ENCODE measurements at regions not wholly inside any gene's neighbourhood (a gene's known extent, or its start where the extent isn't known, plus 50 kb on each side); places are given as distances from the start of the nearest gene placed in this dataset.

DNA sequence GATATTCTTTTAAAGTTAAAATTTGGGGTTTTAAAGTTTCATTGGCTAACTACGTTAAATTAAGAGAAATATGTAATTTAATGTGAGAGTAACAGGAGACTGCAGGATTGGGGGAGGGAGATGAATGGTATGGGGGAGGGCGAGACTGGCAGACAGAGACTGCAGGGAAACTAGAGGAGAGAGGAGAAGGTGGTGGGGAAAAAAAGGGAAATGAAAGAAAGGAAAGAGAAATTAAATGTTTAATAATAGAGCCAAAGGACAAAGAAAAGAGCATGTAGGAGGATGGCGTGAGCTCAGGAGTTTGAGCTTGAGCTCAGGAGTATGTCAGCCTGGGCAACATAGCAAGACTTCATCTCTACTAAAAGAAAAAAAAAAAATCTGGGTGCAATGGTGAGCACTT lies 115.9 kb downstream of the RFC3 start:
- Histone ChIP-seq H3K27me3 (ENCODE audit: control insufficient read depth in 2 of 2, insufficient read depth in 2 of 2, low read length in 2 of 2) (no peaks in the 10 kb centered on the region), H3K27ac (ENCODE audit: low read depth in 1 of 2, low read length in 2 of 2) (no peak overlapping the region), H3K9ac (ENCODE audit: insufficient read depth, low read length, poor library complexity, severe bottlenecking) (no peak overlapping the region), H3K9me3 (replicated peaks in 1 of 2; ENCODE audit: control insufficient read depth in 1 of 2, insufficient read depth in 1 of 2, low read length in 2 of 2) (no peaks in the 10 kb centered on the region), H3K4me2 (replicated peaks; ENCODE audit: extremely low read depth, low read length, poor library complexity, severe bottlenecking) (no peak overlapping the region), H3K4me1 (ENCODE audit: control insufficient read depth in 1 of 2, insufficient read depth in 2 of 2, low read length in 2 of 2) (no peaks in the 10 kb centered on the region), H3K4me3 (replicated peaks in 1 of 3; ENCODE audit: low read depth in 2 of 3, low read length in 3 of 3) (no peak overlapping the region), H2AFZ (ENCODE audit: insufficient read depth, low read depth, low read length, poor library complexity, severe bottlenecking) (no peak overlapping the region), H4K20me1 (ENCODE audit: insufficient read depth, low read length) (no peaks in the 10 kb centered on the region), H3K36me3 (replicated peaks in 1 of 2; ENCODE audit: control insufficient read depth in 1 of 2, insufficient read depth in 2 of 2, low read length in 2 of 2) (no peaks in the 10 kb centered on the region), H3K79me2 (ENCODE audit: insufficient read depth, low read length) (no peaks in the 10 kb centered on the region)
- Mint-ChIP-seq H3K27me3 (ENCODE audit: low read depth in 3 of 3) (peaks cover 1 to 2% (median 1%) of the 10 kb centered on the region in 3 donors), H3K9me3 (peaks cover 0 to 2% (median 0%) of the 10 kb centered on the region in 7 donors), H3K4me3 (no peak overlapping the region), H3K36me3 (no peaks in the 10 kb centered on the region), H3K4me1 (peaks cover 5% of the 10 kb centered on the region), H3K27ac (peak overlapping the region in 1 of 7 donors; percentile 48)
- intact Hi-C loops (cut with micrococcal nuclease), result no loop called here
- TF ChIP-seq, protein P1, sequence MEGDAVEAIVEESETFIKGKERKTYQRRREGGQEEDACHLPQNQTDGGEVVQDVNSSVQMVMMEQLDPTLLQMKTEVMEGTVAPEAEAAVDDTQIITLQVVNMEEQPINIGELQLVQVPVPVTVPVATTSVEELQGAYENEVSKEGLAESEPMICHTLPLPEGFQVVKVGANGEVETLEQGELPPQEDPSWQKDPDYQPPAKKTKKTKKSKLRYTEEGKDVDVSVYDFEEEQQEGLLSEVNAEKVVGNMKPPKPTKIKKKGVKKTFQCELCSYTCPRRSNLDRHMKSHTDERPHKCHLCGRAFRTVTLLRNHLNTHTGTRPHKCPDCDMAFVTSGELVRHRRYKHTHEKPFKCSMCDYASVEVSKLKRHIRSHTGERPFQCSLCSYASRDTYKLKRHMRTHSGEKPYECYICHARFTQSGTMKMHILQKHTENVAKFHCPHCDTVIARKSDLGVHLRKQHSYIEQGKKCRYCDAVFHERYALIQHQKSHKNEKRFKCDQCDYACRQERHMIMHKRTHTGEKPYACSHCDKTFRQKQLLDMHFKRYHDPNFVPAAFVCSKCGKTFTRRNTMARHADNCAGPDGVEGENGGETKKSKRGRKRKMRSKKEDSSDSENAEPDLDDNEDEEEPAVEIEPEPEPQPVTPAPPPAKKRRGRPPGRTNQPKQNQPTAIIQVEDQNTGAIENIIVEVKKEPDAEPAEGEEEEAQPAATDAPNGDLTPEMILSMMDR (IDR thresholded peaks at IDR 0.05), result no peak
- no peak for DNase-seq
- 83% methylated on average over 1 of the region's 3 CpGs for WGBS (ENCODE audit: insufficient coverage)

DNA sequence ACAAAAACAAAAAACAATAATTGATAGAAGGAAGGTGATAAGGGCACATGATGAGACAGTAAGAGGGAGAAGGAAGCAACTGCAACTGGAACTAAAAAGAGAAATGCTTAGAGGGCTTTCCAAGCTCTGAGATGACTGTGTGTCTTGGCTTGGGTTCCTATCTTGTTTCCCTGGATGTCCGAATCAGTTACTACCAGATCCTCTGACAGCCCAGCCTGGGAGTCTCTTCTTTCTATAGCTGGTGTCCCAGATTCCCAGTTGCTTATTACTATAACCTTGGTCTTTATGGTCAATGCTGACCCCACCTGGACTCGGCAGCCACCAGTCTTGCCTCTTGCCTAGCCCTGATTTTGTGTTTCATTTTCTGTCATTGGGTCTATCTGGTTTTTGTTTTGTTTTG lies 116.4 kb downstream of the RFC3 start:
- H3K4me1 ChIP-seq (ENCODE audit: control insufficient read depth in 1 of 2, insufficient read depth in 2 of 2, low read length in 2 of 2), result no peaks in the 10 kb centered on the region
- intact Hi-C loops (cut with micrococcal nuclease), result no loop called here
- no peak overlapping the region for H3K27ac ChIP-seq (ENCODE audit: low read depth in 1 of 2, low read length in 2 of 2)
- TF ChIP-seq, protein P1 (IDR thresholded peaks at IDR 0.05), result no peak
- H3K36me3 ChIP-seq (replicated peaks in 1 of 2; ENCODE audit: control insufficient read depth in 1 of 2, insufficient read depth in 2 of 2, low read length in 2 of 2), result no peaks in the 10 kb centered on the region
- H3K4me3 Mint-ChIP-seq, result no peak overlapping the region
- no peaks in the 10 kb centered on the region for H3K27me3 ChIP-seq (ENCODE audit: control insufficient read depth in 2 of 2, insufficient read depth in 2 of 2, low read length in 2 of 2)
- no peaks in the 10 kb centered on the region for H4K20me1 ChIP-seq (ENCODE audit: insufficient read depth, low read length)
- no peaks in the 10 kb centered on the region for H3K36me3 Mint-ChIP-seq
- DNase-seq, result no peak
- H3K27ac Mint-ChIP-seq, result no peak overlapping the region
- no peak overlapping the region for H3K4me3 ChIP-seq (replicated peaks in 1 of 3; ENCODE audit: low read depth in 2 of 3, low read length in 3 of 3)
- peaks cover 1 to 2% (median 1%) of the 10 kb centered on the region in 3 donors for H3K27me3 Mint-ChIP-seq (ENCODE audit: low read depth in 3 of 3)
- no CpG with 5 or more reads among the region's 2 CpGs for WGBS (ENCODE audit: insufficient coverage)
- no peak overlapping the region for H2AFZ ChIP-seq (ENCODE audit: insufficient read depth, low read depth, low read length, poor library complexity, severe bottlenecking)
- H3K9me3 Mint-ChIP-seq, result peaks cover 0 to 5% (median 0%) of the 10 kb centered on the region in 7 donors
- H3K4me2 ChIP-seq (replicated peaks; ENCODE audit: extremely low read depth, low read length, poor library complexity, severe bottlenecking), result no peak overlapping the region
- peaks cover 5% of the 10 kb centered on the region for H3K4me1 Mint-ChIP-seq
- no peaks in the 10 kb centered on the region for H3K79me2 ChIP-seq (ENCODE audit: insufficient read depth, low read length)
- H3K9me3 ChIP-seq (replicated peaks in 1 of 2; ENCODE audit: control insufficient read depth in 1 of 2, insufficient read depth in 1 of 2, low read length in 2 of 2), result no peaks in the 10 kb centered on the region
- no peak overlapping the region for H3K9ac ChIP-seq (ENCODE audit: insufficient read depth, low read length, poor library complexity, severe bottlenecking)
